ENCODE measurements at regions not wholly inside any gene's neighbourhood (a gene's known extent, or its start where the extent isn't known, plus 50 kb on each side); places are given as distances from the start of the nearest gene placed in this dataset.

- TF ChIP-seq SIN3A (IDR thresholded peaks at IDR 0.05; ENCODE audit: low read depth, low read length) = no peak
- TF ChIP-seq CHD2 (IDR thresholded peaks at IDR 0.05; ENCODE audit: borderline replicate concordance, low read depth, low read length) = no peak
- no peak for TF ChIP-seq SRF (IDR thresholded peaks at IDR 0.05; ENCODE audit: low read depth in 2 of 2, low read length in 2 of 2)
- TF ChIP-seq USF2 (IDR thresholded peaks at IDR 0.05; ENCODE audit: borderline replicate concordance, low read depth, low read length) = no peak
- TF ChIP-seq PKNOX1 (IDR thresholded peaks at IDR 0.05) = no peak
These were observed 159.5 kb upstream of the FAT4 start for GRCh38 chr4:125155251-125155650.

Measured in GM12878 (cell line).